HG02885 (cell line): ENCODE measurements at regions not wholly inside any gene's neighbourhood (a gene's known extent, or its start where the extent isn't known, plus 50 kb on each side); places are given as distances from the start of the nearest gene placed in this dataset.

Experiments
- ATAC-seq: cut with Tn5 transposase; IDR thresholded peaks from one replicate; pipeline ENCODE4 v1.9.1; 2021; ENCODE audit warnings: mild to moderate bottlenecking; ENCODE audit not compliant: unreplicated experiment, poor library complexity

DNA sequence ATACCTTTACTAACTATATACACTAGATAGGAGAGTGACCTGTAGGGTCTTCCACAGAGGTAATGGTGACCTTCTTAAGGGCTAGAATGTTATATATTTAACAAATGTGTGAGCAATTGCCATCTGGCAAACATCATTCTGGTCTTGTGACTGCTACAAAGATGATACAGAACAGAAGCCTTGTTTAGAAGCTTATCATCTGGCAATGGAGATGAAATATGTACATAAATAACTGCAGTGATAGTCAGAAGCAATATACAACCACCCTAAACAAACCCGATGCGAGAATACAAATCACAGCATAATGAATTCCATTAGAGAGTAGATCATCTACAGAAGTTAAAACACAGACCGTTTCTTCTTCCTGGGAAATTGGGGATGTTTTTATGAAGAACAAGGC, 952.7 kb upstream of the SLIT2 start:
- ATAC-seq: no peak

DNA sequence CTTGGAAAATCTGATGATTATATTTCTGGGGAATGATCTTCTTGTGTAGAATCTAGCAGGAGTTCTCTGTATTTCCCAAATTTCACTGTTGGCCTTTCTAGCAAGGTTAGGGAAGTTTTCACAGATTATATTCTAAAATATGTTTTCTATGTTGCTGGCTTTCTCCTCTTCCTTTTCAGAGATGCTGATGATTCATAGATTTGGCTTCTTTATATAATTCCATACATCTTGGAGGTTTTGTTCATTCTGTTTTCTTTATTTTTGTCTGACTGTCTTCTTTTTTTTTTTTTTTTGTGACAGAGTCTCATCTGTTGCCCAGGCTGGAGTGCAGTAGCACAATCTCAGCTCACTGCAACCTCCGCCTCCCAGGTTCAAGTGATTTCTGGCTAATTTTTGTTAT, 957.9 kb upstream of the SLIT2 start:
- no peak for ATAC-seq

DNA sequence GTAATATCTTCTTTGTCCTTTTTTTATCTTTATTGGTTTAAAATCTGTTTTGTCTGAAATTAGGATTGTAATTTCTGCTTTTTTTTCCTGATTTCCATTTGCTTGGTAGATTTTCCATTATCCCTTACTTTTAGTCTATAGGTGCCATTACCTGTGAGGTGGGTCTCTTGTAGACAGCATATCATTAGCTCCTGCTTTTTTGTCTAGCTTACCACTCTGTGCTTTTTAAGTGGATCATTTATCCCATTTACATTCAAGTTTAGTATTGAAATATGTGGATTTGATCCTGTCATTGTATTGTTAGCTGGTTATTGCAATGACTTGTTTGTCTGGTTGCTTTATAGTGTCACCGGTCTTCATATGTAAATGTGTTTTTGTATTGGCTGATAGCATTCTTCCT, 958.6 kb upstream of the SLIT2 start:
- ATAC-seq: no peak

DNA sequence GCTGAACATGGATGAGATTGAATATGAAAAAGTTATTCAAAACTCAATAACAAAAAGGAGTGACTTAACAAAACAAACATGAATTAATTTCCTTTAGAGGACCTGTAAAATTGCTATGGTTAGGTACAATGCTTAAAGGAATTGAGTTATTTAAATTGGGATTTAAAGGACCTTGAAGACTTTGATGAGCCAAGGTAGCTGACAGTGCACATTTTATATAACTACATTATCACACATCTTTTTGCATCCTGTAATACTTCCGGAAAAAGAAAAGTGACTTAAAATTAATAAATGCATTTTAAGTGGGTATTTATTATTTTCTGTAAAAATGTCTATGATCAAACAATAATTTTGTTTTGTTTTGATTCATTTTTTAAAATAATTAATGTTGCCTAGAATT, 964.8 kb upstream of the SLIT2 start:
- no peak for ATAC-seq

DNA sequence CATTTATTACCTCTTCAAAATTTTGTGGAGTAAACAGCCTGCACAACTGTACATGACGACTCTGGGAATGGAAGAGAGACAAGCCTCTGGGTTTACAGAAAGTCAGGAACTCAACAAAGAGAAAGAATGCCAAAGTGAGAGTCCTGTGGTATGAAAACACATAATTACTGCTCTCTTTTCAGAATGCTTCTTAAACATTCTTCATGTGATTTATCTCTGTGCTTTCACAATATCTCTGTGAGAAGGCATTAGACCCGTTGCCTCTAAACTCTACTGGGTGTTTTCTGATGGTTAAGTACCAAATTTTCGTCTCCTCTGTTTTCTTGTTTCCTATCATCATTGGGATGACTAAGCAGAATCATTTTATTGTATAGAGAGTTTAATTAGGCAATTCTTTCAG, 966.6 kb upstream of the SLIT2 start:
- no peak for ATAC-seq

DNA sequence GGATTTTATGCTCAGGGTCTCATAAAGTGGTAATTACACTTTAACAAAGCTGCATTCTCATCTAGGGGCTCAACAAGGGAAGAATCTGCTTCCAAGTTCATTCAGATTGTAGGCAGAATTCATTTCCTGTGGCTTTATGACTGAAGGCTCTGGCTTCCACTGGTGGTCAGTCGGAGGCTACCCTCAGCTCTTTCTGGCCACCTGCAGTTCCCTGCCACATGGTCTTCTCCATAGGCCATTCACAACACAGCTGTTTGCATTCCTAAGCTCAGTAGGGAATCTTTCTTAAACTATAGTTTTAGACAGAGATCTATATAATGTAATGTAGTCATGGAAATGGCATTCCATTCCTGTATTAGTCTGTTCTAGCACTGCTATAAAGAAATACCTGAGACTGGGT, 973.0 kb upstream of the SLIT2 start:
- ATAC-seq: no peak

DNA sequence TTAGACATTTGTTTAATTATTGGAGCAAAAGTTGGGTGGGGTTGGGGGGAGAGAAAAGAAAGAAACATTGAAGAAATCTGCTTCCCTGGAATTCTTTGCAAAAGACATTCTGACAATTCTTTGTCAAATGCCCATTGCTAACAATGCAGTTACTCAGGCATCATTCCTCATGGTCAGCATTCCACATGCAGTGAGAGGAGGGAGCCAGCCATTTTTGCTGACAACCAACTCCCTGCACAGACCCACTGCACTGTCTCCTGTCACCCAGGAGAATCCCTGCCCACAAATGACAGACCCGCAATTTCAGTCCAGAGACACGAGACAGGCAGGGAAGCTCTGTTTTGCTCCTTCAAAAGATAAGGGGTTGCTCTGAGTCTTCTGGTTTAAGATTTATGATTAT, 985.1 kb upstream of the SLIT2 start:
- no peak for ATAC-seq

DNA sequence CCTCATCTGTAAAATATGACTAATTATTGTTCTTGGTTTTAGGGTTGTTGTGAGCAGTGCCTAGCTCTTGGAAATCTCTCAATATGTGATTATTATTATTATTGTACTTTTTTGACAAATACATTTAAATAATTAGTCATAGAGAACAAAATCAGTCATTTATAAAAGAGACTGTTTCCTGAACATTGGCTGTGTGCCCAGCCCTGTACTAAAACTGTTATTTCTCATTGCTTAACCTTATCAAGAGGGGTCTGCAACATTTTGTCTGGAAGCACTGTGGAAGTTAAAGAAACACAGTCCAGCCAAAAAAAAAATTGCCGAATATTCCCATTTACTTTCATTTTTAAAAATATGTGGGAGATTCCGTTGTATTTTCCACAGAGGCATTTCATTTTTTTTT, 989.2 kb upstream of the SLIT2 start:
- no peak for ATAC-seq

DNA sequence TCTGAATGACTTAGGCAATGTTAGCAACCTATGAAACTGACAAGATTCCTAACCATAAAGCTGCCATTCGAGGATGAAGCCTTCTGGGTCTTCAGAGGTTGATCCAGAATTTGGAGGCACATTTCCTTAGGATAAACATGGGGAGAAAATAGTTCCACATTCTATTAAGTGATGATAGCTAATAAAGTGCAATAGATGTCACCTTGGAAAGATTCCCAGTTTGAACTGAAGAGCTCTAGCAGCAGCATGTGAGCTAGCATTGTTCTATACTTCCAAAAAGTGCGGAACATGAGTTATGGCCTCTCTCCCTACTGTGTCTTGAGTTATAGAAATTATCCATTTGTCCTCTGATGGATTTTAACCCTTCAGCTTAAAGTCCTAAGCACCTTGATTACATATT, 991.4 kb upstream of the SLIT2 start:
- no peak for ATAC-seq

DNA sequence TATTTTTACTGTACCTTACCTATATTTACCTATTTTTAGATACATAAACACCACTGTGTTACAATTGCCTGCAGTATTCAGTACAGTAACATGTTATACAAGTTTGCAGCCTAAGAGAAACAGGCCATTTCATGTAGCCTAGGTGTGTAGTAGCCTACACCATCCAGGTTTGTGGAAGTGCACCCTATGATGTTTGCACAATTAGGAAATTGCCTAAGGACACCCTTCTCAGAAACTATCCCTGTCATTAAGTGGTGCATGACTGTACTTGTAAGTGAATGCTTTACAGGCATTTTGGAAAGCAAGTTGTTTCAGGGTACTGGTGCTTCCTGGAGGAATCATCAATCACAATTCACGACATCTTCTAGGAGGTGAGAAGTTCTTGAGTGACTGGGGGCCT, 991.8 kb upstream of the SLIT2 start:
- ATAC-seq: no peak

DNA sequence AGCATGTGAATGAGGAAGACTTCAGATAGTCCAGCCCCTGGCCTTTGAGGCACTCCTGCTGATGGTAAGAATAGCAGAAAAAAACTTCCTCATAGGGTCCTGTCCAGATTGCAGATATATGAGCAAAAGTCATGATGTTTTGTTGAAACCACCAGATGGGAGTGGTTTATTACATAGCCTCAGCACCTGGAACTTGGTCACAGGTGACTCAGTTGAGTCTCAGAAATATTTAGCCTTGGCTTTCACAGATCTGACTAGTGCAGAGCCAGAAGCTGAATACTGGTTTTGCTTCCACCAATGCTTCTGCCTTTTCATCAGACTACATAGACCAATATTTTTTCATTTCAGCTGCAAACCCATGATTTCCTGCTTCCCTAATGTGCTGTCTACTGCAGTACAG, 994.9 kb upstream of the SLIT2 start:
- ATAC-seq: no peak

DNA sequence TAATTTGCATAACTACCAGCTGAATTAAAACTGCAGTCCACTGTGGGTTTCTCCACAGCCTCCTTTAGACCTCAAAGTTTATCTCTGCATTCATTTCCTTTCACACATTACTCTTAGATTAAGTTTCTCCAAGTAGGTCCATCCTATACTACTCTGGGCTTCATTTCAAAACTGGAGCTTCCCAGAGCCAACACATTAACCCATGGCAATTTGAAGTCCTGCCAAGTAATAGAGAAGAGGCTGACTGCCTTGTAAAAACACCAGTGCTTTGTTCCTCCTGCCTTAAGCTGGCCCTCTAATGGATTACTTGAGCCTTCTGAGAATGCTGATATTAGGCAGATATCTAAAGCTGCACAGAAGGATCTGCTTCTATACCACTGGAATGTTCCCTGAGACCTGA, 997.2 kb upstream of the SLIT2 start:
- ATAC-seq: no peak

DNA sequence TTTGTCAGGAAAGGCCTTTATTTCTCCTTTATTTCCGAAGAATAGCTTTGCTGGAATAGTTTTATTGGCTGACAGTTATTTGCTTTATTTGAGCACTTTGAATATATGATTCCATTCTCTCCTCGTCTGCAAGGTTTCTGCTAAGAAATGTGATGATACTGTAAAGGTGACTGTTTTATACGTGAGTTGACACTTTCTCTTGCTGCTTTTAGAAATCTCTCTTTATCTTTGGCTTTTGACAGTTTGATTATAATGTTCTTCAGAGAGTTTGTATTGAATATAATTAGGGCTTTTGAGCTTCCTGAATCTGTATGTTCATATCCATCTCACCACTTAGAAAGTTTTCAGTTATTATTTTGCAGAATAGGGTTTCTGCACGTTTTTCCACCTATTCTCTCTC, 1003.7 kb upstream of the SLIT2 start:
- no peak for ATAC-seq

DNA sequence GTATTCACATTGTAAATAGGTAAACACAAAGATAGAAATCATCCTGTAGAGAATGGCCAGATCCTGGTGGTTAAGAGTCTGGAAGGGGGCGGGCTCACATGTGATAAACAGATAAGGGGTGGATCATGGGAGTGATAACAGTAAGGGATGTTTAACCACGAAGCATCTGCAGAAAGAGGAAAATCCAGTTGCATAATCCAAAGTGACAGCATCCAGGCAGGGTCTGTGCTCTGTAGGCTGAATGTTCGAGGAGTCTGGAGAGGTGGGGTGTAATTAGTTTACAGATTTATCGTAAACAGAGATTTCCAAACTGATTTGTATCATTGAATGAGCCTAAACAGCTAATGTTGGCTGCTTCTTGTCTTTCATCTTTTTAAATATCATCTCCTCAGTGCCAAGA, 1009.8 kb upstream of the SLIT2 start:
- no peak for ATAC-seq

DNA sequence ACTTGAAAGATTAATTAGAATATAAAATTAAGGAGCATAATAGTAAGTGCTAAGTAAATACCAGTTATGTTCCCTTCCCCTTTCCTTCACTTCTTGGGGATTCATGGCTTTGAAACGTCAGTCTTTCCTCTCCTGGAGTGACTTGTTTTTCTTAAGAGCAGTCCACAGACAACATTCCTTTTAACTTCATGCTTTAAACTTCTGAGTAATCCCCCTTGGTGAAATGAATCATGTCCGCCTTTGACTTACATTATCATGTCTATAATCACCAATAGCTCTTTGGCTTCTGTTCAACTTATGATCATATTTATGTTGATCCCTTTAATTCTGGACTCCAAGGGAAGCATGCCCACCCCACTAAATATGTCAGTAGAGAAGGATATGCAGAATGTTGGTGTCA, 1012.1 kb upstream of the SLIT2 start:
- ATAC-seq: no peak

DNA sequence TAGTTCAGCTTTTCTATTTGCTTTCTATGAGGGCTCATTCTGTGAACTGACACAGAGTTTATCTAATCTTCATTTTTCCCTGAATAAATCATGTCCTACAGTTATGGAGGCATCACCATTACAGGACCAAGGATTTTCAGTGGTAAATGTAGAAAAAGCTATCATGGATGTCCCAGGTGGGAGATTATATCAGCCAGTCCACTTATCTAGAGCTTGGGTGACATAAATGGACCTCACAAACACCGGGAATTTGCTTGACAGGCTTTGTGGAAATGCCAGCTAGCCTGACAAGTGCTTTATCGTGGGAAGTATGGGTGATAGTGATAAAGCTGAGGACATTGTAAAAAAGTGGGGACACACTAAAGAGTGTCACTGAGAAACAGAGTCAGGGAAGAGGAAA, 1015.2 kb upstream of the SLIT2 start:
- no peak for ATAC-seq

DNA sequence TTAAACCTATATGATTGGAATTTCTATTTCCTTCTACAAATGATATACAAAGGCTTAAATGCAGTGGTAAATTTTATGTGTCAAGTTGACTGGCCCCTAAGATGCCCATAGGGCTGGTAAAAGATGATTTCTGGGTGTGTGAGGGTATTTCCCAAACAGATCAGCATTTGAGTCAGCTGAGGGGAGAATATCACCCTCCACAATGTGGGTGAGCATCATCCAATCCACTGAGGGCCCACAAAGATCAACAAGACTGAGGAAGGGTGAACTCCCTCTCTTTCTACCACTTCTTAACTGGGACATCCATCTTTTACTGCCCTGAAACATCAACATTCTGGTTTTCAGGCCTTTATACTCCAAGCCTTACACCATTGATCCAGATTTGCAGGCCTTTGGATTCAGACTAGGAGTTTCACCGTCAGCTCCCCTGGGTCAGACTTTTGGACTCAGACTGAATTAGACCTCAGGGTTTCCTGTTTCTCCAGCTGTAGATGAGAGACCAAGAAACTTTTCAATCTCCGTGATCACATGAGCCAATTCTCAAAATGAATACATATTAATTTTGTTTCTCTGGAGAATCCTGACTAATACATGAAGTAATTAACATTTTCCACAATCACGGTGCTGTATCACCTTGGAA, 1020.7 kb upstream of the SLIT2 start:
- no peak for ATAC-seq

DNA sequence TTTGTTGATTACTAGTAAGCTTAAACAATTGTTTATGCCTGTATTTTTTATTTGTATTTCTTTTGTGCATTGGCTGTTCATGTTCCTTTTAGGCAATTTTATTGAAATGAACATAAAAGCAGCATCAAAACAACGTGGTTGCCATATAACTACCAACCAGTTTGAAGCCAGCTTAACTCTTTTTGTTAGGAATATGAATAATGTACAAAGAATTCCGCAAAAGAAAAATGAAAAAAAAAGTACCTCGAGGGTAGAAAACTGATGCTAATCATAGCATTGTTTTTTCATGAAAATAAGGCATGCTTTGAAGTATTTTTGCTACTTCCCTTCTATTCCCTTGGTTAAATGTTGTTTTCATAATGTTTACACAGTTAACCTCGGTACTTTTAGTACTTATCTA, 1024.0 kb upstream of the SLIT2 start:
- no peak for ATAC-seq

DNA sequence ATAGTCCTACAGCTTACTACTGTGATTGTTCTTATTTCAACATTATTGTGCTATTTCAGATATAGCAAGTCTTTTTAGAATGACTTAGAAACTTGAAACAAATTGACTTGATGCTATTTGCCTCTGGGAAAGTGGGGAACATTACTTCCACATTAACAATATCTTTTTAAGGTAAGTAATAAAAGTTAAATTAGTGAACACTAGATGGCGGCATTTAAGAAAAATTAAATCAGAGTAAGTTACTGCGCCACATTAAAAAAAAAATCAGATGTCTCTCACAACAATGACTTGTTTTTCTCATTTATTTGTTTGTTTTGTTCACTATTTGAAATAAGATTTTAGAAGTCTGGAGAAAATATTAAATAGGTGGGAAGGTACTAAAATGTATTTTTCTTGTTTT, 1026.9 kb upstream of the SLIT2 start:
- ATAC-seq: no peak

DNA sequence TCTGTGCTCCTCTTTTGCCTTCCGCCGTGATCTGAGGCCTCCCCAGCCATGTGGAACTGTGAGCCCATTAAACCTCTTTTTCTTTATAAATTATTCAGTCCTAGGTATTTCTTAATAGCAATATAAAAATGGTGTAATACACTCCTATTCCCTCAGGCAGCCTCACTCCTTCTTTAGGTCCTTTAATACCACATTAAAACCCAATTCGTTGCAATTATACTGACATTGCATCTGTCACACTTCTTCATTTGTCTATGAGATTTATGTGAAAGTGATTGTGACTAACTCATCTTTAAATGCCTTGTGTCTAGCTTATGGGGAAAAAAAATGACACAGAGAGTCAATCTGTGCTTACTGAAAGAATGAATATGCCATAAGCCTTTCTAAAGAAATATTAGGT, 1035.2 kb upstream of the SLIT2 start:
- ATAC-seq: no peak

DNA sequence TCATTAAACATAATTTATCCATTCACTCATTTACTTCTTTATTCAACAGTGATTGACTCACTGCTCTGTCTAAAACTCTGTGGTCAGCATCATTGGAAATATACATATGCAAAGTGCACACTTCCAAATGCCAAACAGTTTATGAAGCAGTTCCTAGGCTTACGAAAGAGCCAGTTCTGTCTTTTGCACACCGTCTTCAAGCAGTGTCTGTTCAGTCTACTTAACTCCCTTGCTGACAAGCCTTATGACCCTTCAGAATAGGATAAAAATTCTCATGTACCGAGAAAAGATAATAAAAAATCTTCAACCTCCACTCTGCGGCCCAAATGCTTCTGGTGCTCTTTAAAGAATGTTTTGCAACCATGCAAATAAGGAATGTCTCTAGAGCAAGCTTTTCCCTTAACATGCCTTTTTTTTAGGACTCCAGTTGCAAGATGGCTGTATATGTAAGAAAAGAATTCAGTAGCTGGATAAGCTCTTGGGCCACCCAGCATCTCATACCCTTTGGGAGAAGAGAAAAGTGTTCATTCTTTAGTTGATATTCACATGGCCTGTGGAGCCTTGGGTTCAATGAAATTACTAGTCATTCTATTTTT, 1037.0 kb upstream of the SLIT2 start:
- no peak for ATAC-seq

DNA sequence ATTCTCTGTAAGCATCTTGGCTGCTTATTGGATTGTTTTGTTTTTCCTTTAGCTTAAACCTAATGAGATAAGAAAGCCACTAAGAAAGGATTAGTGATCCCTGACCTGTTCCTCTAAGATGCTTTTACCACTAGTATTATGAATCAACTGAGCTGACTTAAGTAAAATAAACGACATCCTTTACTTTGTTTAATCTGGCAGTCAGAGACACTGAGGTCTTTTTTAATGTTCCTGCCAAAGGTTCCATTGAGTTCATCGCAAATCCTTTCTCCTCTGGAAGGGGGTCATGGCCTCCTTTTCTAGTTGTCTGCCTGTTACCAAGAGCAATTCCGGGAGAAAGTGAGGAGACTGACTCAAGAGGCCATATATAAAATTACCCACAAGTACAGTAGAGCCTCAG, 1038.3 kb upstream of the SLIT2 start:
- ATAC-seq: no peak

DNA sequence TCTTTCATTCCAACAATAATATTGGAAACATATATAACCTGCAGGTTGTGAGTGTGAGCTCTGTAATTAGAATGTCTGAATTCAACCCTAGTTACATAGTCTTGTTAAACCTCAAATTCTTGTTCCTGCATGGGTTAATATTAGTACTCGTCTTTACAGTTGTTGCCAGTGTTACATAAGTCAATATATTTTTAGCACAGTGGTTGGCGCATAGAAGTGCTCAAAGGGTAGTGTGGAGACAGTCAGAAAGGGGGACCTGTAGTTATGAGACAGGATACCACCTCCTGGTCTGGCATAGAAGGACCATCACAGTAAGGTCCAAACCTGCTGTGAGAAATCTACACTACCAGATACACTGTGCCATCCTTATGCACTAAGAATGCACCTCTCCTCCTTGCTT, 1045.9 kb upstream of the SLIT2 start:
- ATAC-seq: no peak
